HT-29 (cell line): ENCODE measurements at regions not wholly inside any gene's neighbourhood (a gene's known extent, or its start where the extent isn't known, plus 50 kb on each side); places are given as distances from the start of the nearest gene placed in this dataset.
"Not testable (repeated sequence)": the region's sequence is repeated elsewhere in the genome, so short reads cannot be mapped to it uniquely, and the experiment has no call there.

ENCODE experiments used
- DNase-seq: peaks from one replicate; pipeline ENCODE4 v3.0.0-alpha.2; 2015; ENCODE audit warnings: low spot score

DNA sequence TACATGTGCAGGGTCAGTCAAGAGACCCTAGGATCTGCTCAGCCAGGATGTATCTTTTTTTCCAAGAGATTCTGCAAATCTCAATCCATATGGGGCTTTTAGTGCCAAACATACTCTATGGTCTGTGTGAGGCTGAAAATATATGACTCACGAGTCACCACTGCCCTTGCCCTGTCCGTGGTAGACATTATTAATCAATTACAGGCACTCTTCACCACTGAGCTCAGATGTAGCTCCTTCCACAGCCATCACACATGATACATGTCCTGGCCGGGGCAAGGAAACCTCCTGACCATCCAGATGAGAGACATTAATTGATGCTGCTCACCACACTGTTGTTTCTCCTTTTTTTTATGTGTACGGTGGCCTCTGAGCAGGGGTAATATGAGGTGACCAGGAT is 90.2 kb upstream of the RET start:
- DNase-seq: no peak

DNA sequence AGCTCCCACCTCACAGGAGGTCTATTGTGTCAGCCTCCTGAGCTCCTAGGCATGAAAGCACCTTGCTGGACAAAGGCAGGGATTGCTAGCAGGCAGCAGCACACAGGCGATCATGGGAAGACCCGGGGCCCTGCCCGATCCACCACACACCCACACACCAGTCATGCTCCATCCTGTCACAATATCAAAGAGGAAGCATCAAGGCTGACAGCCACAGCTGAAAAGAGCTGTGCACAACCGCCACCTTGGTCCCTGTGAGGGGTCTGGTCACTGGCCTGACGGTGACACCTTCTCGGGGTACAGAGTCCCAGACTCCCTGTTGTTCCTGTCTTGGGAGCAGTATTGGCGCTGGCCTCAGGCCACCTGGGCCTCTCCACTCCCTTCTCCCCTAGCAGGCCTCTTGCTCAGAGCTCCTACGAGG is 89.7 kb upstream of the RET start:
- no peak for DNase-seq

DNA sequence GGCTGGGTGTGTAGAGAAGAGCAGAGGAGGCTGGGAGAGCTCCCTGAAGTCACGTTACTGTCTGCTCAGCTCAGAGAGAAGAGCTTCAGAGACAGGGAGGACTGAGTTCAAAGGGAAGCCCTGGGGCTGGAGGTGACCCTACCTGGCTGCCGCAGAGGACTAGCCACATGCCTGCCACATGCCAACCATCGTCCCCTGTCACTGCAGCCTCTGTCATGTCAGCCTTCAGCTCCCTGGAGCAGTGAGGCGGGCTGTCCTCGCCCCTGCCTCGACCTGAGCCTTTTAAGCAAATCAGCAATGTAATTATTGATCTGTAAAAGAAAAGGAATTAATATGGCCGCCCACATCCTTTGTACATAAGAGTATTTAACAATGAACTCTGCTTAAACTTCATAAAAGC is 89.3 kb upstream of the RET start:
- no peak for DNase-seq

DNA sequence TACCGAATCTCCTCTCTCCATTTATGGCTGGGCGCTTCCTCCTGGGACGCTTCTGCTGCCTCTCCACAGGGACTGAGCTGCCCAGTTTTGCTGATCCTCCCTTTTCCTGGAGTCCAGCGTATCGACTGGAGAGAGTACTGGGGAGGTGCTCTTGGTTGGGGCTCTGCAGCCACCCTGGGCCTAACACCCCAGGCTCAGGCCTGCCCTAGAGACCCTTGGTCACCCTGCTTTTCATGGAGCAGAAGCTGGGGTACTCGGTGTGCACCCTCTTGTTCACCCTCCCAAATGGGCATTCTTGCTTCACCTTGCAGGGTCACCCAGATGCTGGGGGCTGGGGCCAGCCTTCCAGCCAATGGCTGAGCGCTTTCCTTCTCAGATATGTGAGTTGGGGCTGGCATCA is 88.8 kb upstream of the RET start:
- DNase-seq: no peak

DNA sequence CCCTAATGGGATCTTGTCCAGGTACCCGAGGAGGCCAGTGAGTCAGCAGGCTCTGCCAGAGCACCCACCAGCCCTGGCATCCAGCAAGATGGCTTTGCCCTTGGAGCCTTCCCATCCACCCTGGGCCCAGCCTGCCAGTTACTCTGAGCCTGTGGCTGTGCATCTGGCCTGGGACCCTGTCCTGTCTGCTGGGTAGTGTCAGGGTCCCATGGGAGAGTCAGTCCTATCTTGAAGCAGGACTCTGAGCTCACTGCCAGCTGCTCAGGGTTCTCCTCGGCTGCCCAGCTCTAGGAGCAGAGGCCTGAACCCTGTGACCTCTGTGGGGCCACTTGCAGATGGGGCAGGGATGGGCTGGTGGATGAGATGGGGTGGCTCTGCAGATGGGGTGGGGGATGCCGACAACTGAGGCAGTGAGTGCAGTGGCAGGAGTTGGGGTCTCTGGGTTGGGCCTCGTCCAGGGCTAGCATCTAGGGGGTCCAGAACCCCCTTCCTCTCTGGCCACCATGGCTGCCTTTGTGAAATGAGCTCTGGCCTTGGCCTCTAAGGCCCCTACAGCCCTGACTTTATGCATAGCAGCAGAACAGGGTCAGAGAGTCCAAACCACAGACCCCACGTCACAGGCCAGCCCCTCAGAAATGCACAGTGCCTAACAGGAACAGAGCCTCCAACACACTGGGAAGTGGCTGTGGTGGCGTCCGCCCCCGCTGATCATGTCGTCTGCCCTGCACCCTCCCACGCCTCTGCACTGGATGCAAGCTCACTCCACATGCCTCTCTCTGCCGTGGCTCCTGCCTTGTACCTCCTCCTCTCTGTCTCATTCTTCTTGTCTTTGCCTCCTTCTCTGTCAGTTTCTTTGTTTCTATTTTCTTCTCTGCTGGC is 88.1 kb upstream of the RET start:
- DNase-seq: no peak

DNA sequence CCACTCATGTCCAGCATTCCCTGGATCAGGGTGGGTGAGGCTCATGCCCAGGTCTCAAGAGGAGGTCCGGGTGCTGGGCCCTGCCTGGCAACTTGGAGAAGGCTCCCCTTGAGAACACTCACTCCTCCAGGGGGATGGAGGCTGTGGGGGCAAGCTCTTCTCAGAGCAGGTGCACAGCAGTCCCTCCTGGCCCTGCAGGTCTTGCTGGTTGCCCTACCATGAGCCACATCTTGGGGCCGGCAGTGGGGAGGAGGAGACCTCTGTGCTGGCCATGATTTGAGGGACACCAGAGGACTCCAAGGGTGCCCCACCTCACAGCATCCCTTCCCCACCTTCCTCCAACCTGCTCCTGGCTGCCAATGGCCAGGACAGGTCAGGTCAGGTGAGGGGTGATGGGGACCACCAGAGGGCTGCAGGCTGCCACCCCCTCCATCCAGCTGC is 87.4 kb upstream of the RET start:
- DNase-seq: no peak

DNA sequence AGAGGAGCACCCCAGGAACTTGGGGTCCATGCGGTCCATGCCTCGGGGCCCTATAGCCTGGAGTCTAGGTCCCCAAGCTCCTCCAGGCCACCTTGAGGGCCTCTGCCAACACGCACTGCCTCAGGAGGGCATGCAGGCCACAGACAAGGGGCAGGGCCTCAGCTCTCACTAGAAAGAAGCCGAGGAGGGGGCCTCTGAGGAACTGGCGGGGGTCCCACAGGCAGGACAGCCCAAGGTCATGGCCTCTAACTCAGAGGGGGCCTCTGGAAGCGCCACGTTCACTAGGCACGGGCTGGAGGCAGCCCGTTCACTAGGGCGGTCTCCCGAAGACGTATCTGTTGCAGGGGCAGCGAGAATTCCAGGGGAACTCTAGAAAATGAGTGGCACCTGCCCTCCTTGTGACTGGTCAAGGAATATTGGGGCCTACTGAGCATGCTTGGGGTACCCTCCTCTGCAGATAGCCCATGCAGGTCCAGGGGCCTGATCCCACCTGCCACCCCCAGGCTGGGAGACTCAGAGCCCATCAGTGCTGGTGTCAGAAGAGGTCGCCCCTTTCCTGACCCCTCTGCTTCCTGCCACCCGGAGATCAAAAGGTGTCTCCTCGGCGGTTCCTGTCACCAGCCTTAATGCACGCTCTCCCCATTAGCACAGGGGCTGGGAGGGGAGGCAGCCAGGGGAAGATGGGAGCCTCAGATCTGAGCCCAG is 86.7 kb upstream of the RET start:
- no peak for DNase-seq

DNA sequence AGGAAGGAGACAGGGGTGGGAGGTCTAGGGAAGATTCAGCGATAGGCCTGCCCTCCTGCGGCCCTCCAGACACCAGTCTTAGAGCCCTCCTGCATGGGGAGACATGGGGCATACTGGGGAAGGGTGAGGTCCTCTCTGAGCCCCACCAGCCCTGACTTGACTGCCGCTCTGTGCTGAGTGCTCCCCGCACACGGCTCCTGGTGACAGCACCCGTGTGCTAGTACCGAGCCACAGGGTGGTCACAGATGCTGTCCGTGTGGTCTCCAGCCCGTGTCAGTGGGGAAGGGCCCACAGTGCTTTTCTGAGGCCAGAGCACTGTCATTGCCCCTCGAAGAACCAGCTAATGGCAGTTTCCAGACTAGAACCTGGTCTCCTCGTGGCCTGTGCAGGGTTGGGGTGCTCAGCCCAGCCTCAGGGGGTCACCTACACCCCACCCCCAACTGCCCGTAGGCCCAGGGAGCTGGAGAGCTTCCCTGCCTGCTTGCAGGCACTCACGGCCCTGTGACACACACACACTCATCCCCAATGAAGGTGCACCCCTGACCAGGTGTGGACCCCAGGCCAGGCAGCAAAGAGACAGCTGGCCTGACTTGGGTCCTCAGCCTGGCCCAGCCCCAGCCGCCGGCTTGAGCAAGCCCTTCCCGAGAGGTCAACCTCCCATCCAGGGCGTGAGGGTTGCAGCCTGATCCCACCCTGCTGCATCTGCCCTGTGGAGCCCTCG is 86.0 kb upstream of the RET start:
- DNase-seq: no peak

DNA sequence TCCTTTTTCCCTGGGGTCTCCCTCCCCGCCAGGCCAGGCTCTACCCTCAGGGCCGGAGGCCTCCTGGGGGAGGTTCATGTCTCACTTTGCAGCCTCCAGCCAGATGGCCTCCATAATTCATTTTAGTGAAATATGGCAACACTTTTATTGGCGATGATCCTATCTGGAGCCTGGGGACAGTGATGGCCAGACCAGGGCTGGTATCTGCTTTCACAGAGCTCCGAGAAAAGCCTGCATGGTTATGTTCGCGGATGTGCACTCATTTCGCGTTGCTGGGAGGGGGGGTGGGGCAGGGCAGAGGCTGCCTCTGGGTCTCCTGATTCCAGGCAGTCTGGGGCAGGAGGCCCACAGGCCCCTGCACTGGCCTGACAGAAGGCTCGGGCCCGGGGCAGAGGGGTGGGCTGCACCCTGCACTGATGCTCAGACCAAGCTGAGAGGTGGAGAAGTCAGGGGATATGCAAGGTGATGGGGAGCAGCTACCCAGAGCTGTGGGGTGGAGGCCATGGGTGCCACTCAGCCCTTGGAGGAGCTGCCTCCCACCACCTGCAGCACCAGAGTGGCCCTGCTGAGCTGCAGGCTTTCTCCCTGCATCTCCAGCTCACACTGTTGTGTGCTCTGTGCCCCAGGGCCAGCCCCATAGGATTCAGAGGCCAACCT is 85.3 kb upstream of the RET start:
- no peak for DNase-seq

DNA sequence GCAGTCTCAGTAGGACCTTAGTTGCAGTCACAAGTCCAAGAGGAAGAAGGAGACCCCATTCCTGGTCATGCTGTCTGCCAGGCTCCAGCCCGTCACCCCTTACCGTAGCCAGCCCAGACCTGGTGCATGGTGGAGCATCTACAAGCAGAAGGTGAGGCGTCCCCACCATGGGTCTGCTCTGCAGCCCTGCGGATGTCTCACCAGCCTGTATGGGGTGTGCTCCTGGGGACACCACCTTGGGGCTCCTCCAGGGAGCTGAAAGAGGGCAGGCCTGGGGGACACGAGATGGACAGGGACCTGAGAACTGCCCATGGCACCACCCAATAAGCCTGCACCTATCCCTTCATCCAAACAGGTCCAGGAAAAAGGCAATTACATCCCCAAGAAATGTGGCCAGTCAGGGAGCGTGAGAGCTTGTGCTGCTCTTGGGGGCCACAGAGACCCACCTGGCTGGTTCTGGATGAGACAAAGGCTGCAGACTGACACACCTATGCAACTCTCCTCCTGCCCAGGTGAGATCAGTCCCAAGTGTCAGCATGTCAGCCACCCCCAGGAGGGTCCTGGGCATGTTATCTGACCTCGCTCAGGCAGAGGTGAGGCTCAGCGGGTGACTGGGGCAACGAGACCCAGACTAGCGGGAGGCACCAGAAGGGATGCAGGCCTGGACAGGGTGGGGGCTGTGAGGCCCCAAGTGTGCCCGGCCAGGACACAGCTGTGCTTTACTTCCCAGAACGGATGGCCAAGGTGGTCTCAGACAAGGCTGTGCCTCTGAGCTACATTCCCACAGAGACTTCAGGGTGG is 84.5 kb upstream of the RET start:
- no peak for DNase-seq

DNA sequence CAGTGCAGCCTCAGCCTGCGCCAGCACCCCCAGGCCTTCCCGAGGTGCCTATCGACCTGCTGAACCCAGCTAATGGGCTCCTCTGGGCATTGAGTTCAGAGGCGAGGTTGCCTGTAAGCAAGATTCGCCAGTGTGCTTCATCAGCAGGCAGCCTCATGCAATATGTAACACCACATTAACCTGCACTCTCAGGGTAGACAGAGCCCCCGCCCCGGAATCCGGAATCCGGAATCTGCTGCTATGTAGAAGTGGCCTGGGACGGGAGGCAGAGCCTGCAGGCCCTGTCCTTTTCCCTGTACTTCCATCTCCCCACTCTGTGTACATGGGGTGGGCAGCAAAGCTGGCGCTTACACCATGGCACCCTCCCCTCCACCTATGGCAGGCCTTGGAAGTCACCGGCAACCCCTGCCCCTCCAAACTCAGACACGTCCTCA is 83.9 kb upstream of the RET start:
- DNase-seq: no peak

DNA sequence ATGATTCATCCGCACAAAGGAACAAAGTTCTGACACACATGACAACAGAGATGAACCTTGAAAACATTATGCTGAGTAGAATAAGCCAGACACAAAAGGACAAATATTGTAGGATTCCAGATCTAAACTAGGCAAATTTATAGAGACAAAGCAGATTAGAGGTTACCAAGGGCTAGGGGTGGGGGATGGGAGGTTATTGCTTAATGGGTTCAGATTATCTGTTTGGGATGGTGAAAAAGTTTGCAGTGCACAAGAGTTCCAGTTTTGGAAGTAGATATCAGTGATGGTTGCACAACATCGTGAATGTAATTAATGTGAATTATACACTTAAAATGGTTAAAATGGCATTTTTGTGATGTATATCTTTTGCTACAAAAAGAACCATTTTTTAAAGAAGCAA is 82.0 kb upstream of the RET start:
- DNase-seq: not testable (repeated sequence)

DNA sequence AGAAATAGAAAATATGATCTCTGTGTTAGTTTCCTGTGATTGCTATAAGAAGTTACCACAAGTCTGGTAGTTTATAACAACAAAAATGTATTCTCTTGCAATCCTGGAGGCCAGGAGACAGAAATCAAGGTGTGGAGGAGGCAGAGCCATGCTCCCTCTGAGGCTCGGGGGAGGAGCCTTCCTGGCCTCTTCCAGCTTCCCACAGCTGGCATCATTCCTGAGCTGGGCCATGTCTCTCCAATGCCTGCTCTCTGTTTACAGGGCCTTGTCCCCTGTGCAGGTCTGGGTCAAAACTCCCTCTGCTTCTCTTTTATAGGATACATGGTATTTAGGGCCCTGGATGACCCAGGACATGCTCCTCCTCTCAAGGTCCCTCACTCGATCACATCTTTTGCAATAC is 81.3 kb upstream of the RET start:
- no peak for DNase-seq

DNA sequence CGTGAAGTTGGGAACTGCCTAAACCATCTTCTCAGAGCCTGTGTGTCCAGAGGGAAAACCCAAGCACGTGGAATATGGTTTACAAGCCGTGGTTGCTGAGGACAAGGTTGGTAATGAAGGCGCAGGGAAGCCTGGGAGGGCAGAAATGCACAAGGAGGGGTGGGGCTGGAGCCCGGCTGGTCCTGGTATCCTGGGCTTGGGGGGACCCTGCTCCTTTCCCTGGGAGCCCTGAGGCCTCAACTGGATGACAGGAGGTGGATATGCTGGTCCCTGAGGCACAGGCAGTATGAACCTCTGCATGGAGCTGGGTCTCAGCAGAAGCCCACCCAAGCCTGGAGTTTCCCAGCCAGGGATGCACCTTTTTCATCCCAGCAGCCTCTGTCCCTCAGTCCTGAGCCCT is 80.3 kb upstream of the RET start:
- DNase-seq: no peak

DNA sequence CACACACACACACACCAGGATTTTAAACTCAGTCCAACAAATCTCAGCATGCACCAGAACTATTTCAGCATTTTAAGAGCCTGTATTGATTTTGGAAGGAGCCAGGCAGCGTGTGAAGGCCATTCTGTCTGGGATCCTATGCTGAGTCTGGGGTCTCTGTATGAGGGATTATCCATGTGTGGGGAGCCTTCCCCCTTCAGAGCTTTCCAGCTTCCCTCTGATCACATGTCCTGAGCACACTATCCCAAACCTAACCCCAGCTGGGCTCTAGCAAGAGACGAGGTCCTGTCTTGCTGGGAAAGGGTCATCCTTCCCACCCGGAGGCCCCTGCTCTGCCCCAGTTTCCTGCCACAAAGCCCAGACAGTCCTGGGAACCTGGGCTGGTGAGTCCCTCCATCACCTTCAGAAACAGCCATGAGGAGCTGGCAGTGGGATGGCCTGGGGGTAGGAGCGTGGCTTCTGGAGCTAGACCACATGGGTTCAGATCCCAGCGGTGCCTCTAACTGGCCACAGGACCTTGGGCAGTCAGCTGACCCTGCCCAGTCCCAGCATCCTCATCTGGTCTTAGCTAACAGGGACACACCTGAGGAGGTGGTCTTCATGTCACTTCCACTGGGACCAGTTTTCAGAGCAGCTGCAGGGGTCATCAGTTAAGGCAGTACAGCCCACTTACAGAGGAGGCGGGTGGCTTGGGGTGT is 79.6 kb upstream of the RET start:
- no peak for DNase-seq

DNA sequence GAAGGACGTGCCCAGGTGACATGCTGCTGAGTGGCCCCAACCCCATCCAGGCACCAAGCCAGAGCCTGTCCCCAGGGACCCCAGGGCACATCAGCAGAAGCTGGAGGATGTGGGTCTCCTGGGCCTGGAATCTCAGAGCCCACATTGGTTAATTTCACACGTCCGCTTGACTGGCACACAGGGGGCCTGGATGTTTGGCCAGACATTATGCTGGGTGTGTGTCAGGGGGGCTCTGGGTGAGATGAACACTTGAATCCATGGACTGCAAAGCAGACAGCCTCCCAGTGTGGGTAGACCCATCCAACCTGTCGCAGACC is 79.1 kb upstream of the RET start:
- no peak for DNase-seq

DNA sequence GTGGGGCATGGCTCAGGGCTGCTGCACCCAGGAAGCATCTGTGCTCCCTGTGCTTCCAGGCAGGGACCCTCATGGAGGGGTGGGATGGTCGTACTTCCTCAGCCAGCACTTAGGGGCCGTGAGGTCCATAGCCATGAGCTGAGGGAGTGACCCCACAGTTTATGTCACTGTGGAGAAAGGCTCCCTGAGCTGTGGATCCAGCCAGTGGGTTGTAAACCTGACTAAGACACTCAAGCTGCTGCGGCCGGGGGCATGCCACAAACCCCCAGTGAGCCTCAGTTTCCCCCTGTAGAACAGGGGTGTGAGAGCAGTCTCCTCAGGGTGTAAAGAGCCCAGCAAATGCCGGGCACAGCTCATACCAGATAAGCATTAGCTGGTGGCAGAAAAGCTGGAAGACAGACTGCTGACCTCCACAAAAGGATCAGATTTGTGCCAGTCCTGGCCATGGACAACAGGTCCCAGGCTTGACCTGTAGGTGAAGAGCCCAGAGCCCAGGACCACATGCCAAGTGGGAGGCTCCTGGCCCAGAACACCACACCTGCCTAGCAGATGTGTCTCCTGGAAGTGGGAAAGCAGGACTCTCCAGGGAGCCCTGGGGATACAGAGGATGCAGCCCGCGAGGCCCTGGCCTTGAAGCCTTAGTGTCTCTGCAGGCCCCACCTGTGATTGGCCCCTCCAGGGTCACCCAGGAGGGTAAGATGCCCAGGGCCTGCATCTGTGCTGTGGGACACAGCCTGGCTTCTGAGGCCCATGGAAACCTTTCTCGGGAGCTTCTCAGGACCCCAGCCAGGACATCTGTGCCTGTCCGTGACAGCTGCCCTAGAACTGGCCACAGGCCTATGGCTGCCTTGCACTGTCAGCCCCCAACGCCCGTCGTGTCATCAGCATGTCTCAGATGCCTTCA is 78.1 kb upstream of the RET start:
- no peak for DNase-seq

DNA sequence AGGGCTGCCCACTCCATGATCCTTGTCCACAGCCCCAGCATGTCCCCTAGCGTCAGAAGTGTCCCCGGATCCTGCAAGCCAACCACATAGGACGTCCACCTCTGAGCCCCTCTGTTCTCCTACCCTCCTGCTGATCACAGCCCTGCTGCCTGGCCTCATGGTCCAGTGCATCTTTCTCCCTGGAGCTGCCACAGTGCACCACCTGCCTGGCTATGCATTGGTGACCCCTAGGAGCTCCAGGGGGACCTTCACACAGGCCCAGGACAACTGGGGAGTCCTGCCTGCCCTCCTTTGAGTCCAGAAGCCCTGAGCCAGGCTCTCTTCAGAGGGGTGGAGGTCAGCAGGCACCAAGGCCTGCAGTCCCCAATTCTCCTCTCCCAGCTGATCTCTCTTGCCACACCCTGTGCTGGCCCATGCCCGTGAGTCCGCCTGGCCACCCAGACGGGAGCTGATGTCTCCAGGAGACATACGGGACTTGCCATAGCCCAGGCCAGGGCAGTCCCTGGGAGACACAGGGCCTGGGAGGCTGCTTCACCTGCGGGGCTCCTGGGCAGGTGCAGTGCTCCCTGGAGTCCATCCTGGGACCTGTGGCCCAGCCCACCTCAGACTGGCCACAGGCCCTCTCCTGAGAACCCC is 77.4 kb upstream of the RET start:
- no peak for DNase-seq

DNA sequence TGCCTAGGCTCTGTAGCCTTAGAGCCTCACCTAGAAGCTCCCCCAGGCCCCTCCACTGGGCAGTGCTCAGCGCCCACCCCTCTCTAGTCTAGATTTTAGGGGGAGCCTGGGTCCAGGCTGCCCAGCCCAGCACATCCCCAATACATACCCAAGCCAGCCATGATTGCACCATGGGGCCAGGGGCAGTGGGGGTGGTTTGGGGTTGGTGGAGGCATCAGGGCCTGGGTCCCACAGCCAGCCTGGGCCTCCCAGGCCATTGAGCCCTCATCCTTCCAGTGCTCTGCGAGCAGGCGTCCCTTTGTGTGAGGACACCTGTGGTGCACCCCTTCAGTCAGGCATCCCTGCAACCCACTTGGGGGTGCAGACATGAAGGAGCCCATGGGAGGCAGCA is 76.9 kb upstream of the RET start:
- no peak for DNase-seq
